NCI-H1436 (cell line): ENCODE measurements at regions not wholly inside any gene's neighbourhood (a gene's known extent, or its start where the extent isn't known, plus 50 kb on each side); places are given as distances from the start of the nearest gene placed in this dataset.
"Not testable (repeated sequence)": the region's sequence is repeated elsewhere in the genome, so short reads cannot be mapped to it uniquely, and the experiment has no call there.

ENCODE experiments used
- DNase-seq: peaks from one replicate; lab custom pipeline; 2025; lab: John Stamatoyannopoulos, UW

- DNase-seq, result not testable (repeated sequence)
Measured at GRCh38 chr11:115605397-115605796, 101.2 kb upstream of the CADM1 start.

- no peak for DNase-seq
Measured at GRCh38 chr11:115599125-115599524, 94.9 kb upstream of the CADM1 start.

- DNase-seq, result no peak
Measured at GRCh38 chr11:115598257-115598901, 94.2 kb upstream of the CADM1 start.

GRCh38 chr11:115591380-115591779, 87.2 kb upstream of the CADM1 start:
- no peak for DNase-seq

- DNase-seq, result peak; percentile 83
Measured at GRCh38 chr11:115590254-115590653, 86.0 kb upstream of the CADM1 start.

- DNase-seq, result no peak
Measured at GRCh38 chr11:115587718-115588342, 83.6 kb upstream of the CADM1 start.

DNA sequence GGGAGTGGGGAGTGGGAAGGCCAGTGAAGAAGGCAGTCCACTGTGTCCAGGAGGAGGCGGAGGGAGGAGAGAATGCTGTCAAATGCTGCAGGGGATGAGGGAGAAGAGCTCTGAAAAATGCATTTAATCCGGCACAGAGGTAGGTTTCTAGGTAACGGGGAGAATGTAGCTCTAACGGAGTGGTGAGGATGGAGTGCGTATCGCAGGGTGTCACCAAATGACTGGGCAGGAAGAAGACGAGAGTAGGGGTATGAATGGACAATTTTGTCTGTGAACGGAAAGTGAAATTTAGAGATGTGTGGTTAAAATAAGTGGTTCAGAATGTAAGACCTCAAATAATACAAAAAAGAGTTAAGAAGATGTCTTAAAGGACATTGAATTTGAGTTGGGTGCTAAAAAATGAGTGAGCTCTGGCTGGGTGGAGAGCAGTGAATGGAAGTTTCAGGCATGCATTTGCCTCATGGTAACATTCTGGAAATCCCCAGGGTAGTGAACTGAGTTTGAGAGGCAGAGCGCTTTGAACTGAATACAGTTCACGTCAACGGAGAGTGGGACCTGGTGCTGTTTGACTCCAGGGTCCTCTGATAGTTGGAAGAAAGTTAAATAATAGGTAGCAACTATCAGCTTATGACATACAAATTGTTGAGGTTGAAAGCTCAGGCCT, 81.3 kb upstream of the CADM1 start:
- no peak for DNase-seq

- DNase-seq, result peak; percentile 65
Measured at GRCh38 chr11:115581871-115582639, 77.8 kb upstream of the CADM1 start.

DNA sequence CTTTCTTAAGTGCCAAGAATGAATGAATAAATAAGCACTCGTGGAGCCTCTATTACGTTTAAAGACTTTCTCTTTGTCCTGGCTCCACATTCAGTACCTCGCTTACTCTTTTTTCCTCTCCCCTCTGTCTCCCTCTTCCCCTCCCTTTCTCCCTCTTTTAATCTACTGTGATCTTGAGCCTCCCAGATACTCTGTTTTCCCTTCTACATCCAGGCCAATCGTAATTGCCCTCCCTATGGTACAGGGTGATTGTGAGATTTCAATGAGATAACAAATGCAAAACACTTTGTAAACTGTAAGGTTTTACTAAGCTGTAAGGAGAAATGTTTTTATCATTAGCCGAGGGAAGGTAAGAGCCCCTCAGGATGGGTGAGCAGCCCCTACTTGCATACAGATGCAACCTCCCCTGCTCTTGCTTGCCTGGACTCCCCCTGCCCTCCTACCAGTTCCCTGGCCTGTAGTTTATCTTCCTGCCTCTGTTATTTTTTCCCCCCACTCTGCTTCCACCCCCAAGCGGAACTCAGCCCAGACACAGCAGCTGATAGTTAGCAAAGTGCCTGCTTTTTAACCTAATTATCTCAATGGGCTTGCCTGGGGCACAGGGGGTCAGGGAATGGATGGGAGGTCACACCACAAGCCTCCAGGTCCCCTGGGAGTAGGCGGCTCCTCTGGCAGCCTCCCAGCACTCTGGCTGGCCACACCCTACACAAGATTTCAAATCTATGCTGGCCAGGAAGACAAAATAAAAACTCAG, 76.9 kb upstream of the CADM1 start:
- DNase-seq, result peak; percentile 44

- no peak for DNase-seq
Measured at GRCh38 chr11:115580416-115580815, 76.2 kb upstream of the CADM1 start.

DNA sequence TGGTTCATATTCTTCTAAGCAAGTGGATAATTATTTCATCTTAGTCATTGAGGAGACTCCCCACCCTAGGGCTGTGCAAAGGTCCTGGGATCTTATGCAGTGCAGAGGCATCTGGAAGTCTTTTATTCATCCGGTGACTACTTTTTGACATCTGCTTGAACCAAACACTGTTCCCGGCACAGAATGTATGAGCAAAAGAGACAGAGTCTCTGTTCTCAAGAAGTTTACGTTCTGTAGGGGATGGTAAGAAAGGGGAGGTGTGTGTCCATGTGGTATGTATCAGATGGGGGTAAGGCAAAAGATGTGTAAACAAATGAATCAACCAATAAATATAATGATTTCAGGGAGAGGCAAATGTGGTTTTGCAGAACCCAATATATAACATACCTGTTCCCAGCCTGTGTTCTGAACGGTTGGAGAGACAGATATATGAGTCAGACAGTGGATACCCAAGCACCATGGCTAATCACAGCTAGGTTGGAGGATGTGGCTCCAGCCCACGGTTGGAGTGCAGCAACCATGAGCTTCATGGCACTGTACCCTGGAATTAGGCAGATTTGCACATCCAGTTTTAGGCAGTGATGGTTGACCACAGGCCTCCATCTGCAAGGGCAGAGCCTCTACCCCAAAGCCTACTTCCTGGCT, 75.1 kb upstream of the CADM1 start:
- no peak for DNase-seq

- no peak for DNase-seq
Measured at GRCh38 chr11:115578275-115578674, 74.1 kb upstream of the CADM1 start.

- no peak for DNase-seq
Measured at GRCh38 chr11:115577701-115578100, 73.5 kb upstream of the CADM1 start.

DNA sequence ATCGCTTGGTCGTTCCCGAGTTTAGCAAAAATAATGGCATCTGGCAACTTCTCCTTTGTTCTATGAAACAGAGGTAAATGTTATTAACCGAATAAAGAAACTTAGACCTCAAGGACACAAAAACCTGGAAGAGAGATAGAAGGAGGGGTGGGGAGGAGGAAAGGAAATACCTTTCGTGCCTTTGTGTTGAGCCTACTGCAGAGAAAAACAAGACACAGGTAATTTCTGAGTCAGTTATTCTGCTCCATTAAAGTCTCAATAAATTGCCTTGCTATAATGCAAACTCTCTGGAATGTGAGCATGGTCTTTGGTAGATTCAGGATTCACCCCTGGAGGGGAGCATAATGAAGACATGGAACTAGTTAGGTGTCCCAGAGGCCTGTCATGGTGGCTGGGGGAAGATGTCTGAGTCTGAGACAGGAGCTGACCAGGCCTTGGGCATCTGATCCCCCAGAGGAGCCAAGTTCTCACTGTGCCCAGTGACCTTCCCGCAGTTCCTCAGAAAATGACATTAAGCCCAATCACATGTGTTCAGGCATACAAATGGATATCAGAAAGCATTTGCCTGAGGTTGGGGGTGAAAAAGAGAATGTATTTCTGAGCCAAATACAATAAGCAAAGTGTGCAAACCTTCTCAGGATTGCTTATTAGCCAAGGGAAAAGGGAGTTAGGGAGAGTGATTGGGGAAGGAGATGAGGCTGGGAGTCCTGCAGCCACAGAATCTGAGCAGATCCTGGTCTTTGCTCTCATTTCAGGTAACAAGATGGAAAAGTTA, 72.6 kb upstream of the CADM1 start:
- DNase-seq, result no peak

- DNase-seq, result no peak
Measured at GRCh38 chr11:115572551-115572950, 68.3 kb upstream of the CADM1 start.

GRCh38 chr11:115566180-115566764, 62.1 kb upstream of the CADM1 start:
- DNase-seq, result no peak

DNA sequence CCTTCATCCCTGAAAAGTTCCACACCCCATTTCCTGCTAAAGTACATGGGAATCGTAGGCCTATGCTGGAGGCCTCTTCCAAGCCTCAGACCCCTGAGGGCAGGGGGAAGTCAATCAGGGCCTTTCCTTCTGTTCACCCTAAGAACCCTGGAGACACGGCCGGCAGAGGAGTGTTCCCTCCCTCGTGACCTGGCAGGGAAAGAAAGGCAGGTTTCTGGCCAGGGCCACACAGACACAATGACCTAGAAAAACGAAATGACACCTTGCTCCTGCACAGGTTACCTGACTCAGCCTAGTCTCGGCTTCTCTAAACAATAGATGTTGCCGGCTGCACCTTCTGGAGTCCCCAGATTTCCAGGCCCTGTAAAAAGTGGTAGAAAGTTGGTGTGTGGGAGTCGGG, 60.6 kb upstream of the CADM1 start:
- DNase-seq, result no peak

DNA sequence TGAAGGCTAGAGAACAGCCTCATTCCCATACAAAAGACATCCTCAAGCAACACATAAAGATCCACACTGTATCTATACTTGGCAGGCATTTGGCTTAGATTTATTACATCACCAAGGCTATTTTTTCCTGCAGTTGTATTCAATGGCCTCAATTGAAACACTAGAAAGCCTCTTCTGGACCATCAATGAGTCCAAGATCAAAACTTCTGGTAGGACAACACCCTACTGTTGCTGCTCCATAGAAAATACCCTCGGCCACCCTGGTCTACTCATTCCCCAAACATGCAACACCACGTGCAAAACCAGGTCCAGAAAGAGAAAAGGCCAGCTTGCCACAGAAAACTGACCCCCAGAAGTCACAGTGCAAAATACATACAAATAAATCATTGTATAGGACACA, 56.9 kb upstream of the CADM1 start:
- DNase-seq, result no peak

- DNase-seq, result no peak
Measured at GRCh38 chr11:115558635-115559034, 54.4 kb upstream of the CADM1 start.

DNA sequence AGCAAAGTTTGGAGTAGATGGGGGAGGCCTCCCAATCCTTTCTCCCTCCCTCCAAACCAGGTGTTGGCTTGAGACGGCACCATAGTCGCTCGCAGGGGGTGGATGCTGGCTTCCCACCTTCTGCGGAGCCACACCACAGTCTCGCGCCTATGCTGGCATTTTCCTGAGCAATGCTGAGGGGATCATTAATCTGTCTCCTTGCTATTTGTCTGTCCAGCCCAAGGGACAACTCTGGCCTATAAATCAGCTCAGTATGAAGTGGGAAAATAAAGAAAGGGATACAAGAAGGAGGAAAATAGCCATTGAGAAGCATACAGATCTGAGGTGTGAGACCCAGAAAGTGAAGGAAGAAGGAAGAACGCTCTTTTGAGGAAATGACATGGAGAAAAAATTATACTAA, 53.5 kb upstream of the CADM1 start:
- DNase-seq, result no peak
